ENCODE measurements at regions not wholly inside any gene's neighbourhood (a gene's known extent, or its start where the extent isn't known, plus 50 kb on each side); places are given as distances from the start of the nearest gene placed in this dataset.

GRCh38 chr2:198297350-198297749, 493.0 kb downstream of the PLCL1 start:
- TF ChIP-seq EZH2 (IDR thresholded peaks at IDR 0.05; ENCODE audit: borderline replicate concordance): no peak
- no peak for TF ChIP-seq CTCF (IDR thresholded peaks at IDR 0.05; ENCODE audit: poor library complexity)
- no peak for TF ChIP-seq EZH2phosphoT487 (IDR thresholded peaks at IDR 0.05; ENCODE audit: low read depth, severe bottlenecking, unreplicated experiment)

Data from hepatocyte (in vitro differentiated cells).